T-helper 2 cell (primary cell): ENCODE measurements at regions not wholly inside any gene's neighbourhood (a gene's known extent, or its start where the extent isn't known, plus 50 kb on each side); places are given as distances from the start of the nearest gene placed in this dataset.
A peak's percentile ranks its signal among the peaks of the same experiment; 100 is the strongest.

Experiments used
- DNase-seq, 5 experiments: peaks; one replicate each; pipeline versions ENCODE4 v3.0.0 to v3.0.0-alpha.2; 2012 to 2022

GRCh38 chr11:129265125-129265788 lies 73.1 kb upstream of the ARHGAP32 start:
- DNase-seq: no peak

GRCh38 chr11:129264114-129264513 lies 72.0 kb upstream of the ARHGAP32 start:
- DNase-seq: no peak

- no peak for DNase-seq
Observed at GRCh38 chr11:129260750-129261149, 68.6 kb upstream of the ARHGAP32 start.

- no peak for DNase-seq
Observed at GRCh38 chr11:129259931-129260348, 67.8 kb upstream of the ARHGAP32 start.

- DNase-seq: no peak
Observed at GRCh38 chr11:129258205-129258604, 66.1 kb upstream of the ARHGAP32 start.

GRCh38 chr11:129257512-129257911 lies 65.4 kb upstream of the ARHGAP32 start:
- DNase-seq: no peak

- DNase-seq: no peak
Observed at GRCh38 chr11:129252621-129253020, 60.5 kb upstream of the ARHGAP32 start.

GRCh38 chr11:129251067-129251466 lies 58.9 kb upstream of the ARHGAP32 start:
- peak in 1 of 5 experiments; percentile 18 for DNase-seq

GRCh38 chr11:129249923-129250322 lies 57.8 kb upstream of the ARHGAP32 start:
- no peak for DNase-seq

- no peak for DNase-seq
Observed at GRCh38 chr11:129249351-129249750, 57.2 kb upstream of the ARHGAP32 start.

- DNase-seq: no peak
Observed at GRCh38 chr11:129248618-129249017, 56.5 kb upstream of the ARHGAP32 start.

- peak in 1 of 5 experiments; percentile 66 for DNase-seq
Observed at GRCh38 chr11:129247135-129247534, 55.0 kb upstream of the ARHGAP32 start.

- no peak for DNase-seq
Observed at GRCh38 chr11:129242855-129243254, 50.7 kb upstream of the ARHGAP32 start.
